IMR-90 (cell line): ENCODE measurements at regions not wholly inside any gene's neighbourhood (a gene's known extent, or its start where the extent isn't known, plus 50 kb on each side); places are given as distances from the start of the nearest gene placed in this dataset.

Source experiments
- ATAC-seq: fragments of 200-7000 bp; cut with Tn5 transposase; 2 replicates; pipeline ENCODE4 v1.9.1; 2020; ENCODE audit warnings: low read depth, mild to moderate bottlenecking, moderate library complexity
- BruUV-seq: library from RNA; stranded (reverse); fragments of 400-500 nt; replicated peaks from 2 replicates; lab custom pipeline; 2021; lab: Mats Ljungman, UMichigan
- CTCF ChIA-PET: fragments of 300-600 bp; formaldehyde crosslinking; extraction: SDS; loops from one replicate; lab custom pipeline; 2021; ENCODE audit warnings: antibody characterized with exemption; lab: Yijun Ruan, JAX
- POLR2A ChIA-PET: fragments of 300-600 bp; sonication (Branson Sonifier 250); formaldehyde crosslinking; loops from one replicate; lab custom pipeline; 2022; ENCODE audit warnings: antibody characterized with exemption; ENCODE audit not compliant: unreplicated experiment; lab: Charles Lee
- DNase-seq: peaks from one replicate; pipeline ENCODE4 v3.0.0; 2013
- H2AFZ ChIP-seq: replicated peaks from 2 replicates; pipeline ENCODE3; 2013; ENCODE audit warnings: low read length, mild to moderate bottlenecking; ENCODE audit not compliant: poor library complexity
- H2AK5ac ChIP-seq: 2 replicates; pipeline ENCODE4 v1.6.1; 2013; ENCODE audit warnings: low read depth, low read length, inconsistent platforms
- H2AK9ac ChIP-seq: replicated peaks from 2 replicates; pipeline ENCODE3; 2013; ENCODE audit warnings: mild to moderate bottlenecking, low read depth, low read length, moderate library complexity; ENCODE audit not compliant: poor library complexity
- H2BK120ac ChIP-seq: 2 replicates; pipeline ENCODE4 v1.6.1; 2013; ENCODE audit warnings: low read depth, low read length, inconsistent platforms
- H2BK15ac ChIP-seq: 3 replicates; pipeline ENCODE4 v1.6.1; 2013; ENCODE audit warnings: low read depth, low read length, inconsistent platforms
- H2BK20ac ChIP-seq: 2 replicates; pipeline ENCODE4 v1.6.1; 2013; ENCODE audit warnings: low read depth, mild to moderate bottlenecking, inconsistent platforms, low read length, moderate library complexity
- H2BK5ac ChIP-seq: 2 replicates; pipeline ENCODE4 v1.6.1; 2013; ENCODE audit warnings: mild to moderate bottlenecking, low read depth, low read length, inconsistent platforms; ENCODE audit not compliant: poor library complexity, severe bottlenecking
- H3K14ac ChIP-seq: replicated peaks from 2 replicates; pipeline ENCODE4 v1.6.1; 2013; ENCODE audit warnings: low read depth, low read length, inconsistent platforms
- H3K18ac ChIP-seq: 2 replicates; pipeline ENCODE4 v1.6.1; 2013; ENCODE audit warnings: low read depth, low read length, control low read depth
- H3K23ac ChIP-seq: 2 replicates; pipeline ENCODE4 v1.6.1; 2013; ENCODE audit warnings: low read depth, low read length, inconsistent platforms
- H3K27ac ChIP-seq: 2 replicates; pipeline ENCODE4 v1.5.1; 2013; ENCODE audit warnings: mild to moderate bottlenecking, control low read depth, low read length; ENCODE audit not compliant: insufficient read depth
- H3K27me3 ChIP-seq: 2 replicates; pipeline ENCODE4 v1.6.1; 2013; ENCODE audit warnings: low read length; ENCODE audit not compliant: control insufficient read depth, insufficient read depth
- H3K36me3 ChIP-seq: 2 replicates; pipeline ENCODE4 v1.6.1; 2013; ENCODE audit warnings: low read length, mixed read lengths; ENCODE audit not compliant: control insufficient read depth, insufficient read depth
- H3K4ac ChIP-seq: 2 replicates; pipeline ENCODE4 v1.6.1; 2013; ENCODE audit warnings: low read depth, low read length, inconsistent platforms
- H3K4me1 ChIP-seq: 2 replicates; pipeline ENCODE4 v1.6.1; 2013; ENCODE audit warnings: low read length, mixed read lengths; ENCODE audit not compliant: control insufficient read depth, insufficient read depth
- H3K4me2 ChIP-seq: 2 replicates; pipeline ENCODE4 v1.6.1; 2013; ENCODE audit warnings: low read depth, mild to moderate bottlenecking, control low read depth, low read length, moderate library complexity
- H3K4me3 ChIP-seq: 2 replicates; pipeline ENCODE4 v1.5.1; 2013; ENCODE audit warnings: low read depth, mild to moderate bottlenecking, control low read depth, low read length, moderate library complexity; ENCODE audit not compliant: insufficient read depth
- H3K56ac ChIP-seq: 2 replicates; pipeline ENCODE4 v1.6.1; 2013; ENCODE audit warnings: low read length, inconsistent platforms; ENCODE audit not compliant: insufficient read depth; ENCODE audit errors: extremely low read depth
- H3K79me1 ChIP-seq, 2 experiments: 2 replicates each; pipeline ENCODE4 v1.6.1; 2013; ENCODE audit warnings: low read length in 2 of 2, inconsistent platforms in 1 of 2, low read depth in 1 of 2
- H3K9ac ChIP-seq: 2 replicates; pipeline ENCODE4 v1.6.1; 2013; ENCODE audit warnings: low read depth, low read length, control low read depth
- H3K9me1 ChIP-seq: 2 replicates; pipeline ENCODE4 v1.6.1; 2013; ENCODE audit warnings: low read length, inconsistent platforms; ENCODE audit not compliant: insufficient read depth
- H3K9me3 ChIP-seq: 2 replicates; pipeline ENCODE4 v1.6.1; 2013; ENCODE audit warnings: low read length; ENCODE audit not compliant: control insufficient read depth, insufficient read depth
- H4K20me1 ChIP-seq: 2 replicates; pipeline ENCODE4 v1.6.1; 2013; ENCODE audit warnings: low read length, inconsistent platforms; ENCODE audit not compliant: insufficient read depth
- H4K5ac ChIP-seq: 2 replicates; pipeline ENCODE4 v1.6.1; 2013; ENCODE audit warnings: mild to moderate bottlenecking, low read depth, low read length, control low read depth
- H4K8ac ChIP-seq, 2 experiments: 2 replicates each; pipeline ENCODE4 v1.6.1; 2013; ENCODE audit warnings: low read depth in 2 of 2, low read length in 2 of 2, control low read depth in 1 of 2, inconsistent platforms in 1 of 2
- H4K91ac ChIP-seq: 2 replicates; pipeline ENCODE4 v1.6.1; 2013; ENCODE audit warnings: low read depth, low read length, inconsistent platforms; ENCODE audit not compliant: insufficient read depth
- BHLHE40 ChIP-seq: fragments of 150-350 bp; IDR thresholded peaks from 2 replicates; pipeline ENCODE4 v1.6.1; 2016; ENCODE audit warnings: mild to moderate bottlenecking, low read depth, low read length
- CEBPB ChIP-seq: IDR thresholded peaks from 2 replicates; pipeline ENCODE4 v1.6.1; 2012; ENCODE audit warnings: low read depth, low read length, improper control_type of control experiment
- CHD1 ChIP-seq: IDR thresholded peaks from 2 replicates; pipeline ENCODE4 v1.6.1; 2012; ENCODE audit warnings: low read depth, low read length, improper control_type of control experiment
- MAFK ChIP-seq: IDR thresholded peaks from 2 replicates; pipeline ENCODE4 v1.6.1; 2012; ENCODE audit warnings: low read depth, low read length, improper control_type of control experiment
- MAZ ChIP-seq: IDR thresholded peaks from 2 replicates; pipeline ENCODE4 v1.6.1; 2012; ENCODE audit warnings: low read depth, mild to moderate bottlenecking, low read length, improper control_type of control experiment, moderate library complexity, borderline replicate concordance
- NFE2L2 ChIP-seq: fragments of 150-350 bp; IDR thresholded peaks from 2 replicates; pipeline ENCODE4 v1.6.1; 2016; ENCODE audit warnings: low read depth, mild to moderate bottlenecking, low read length
- RAD21 ChIP-seq: IDR thresholded peaks from 2 replicates; pipeline ENCODE4 v1.6.1; 2012; ENCODE audit warnings: low read length, improper control_type of control experiment
- RCOR1 ChIP-seq: IDR thresholded peaks from 2 replicates; pipeline ENCODE4 v1.6.1; 2012; ENCODE audit warnings: mild to moderate bottlenecking, low read length, improper control_type of control experiment; ENCODE audit not compliant: insufficient replicate concordance
- RFX5 ChIP-seq: IDR thresholded peaks from 2 replicates; pipeline ENCODE4 v1.8.0; 2012; ENCODE audit warnings: low read depth, mild to moderate bottlenecking, low read length, moderate library complexity
- SMC3 ChIP-seq: fragments of 150-350 bp; IDR thresholded peaks from 2 replicates; pipeline ENCODE4 v1.6.1; 2016; ENCODE audit warnings: low read depth, mild to moderate bottlenecking, antibody characterized with exemption, low read length, moderate library complexity
- WGBS, 2 experiments: methylation state at CpG; one replicate each; pipeline versions ENCODE4 v1.1.5 to v1.1.7; 2013; ENCODE audit warnings: missing lambda C conversion rate in 2 of 2; ENCODE audit not compliant: insufficient read length in 1 of 2; ENCODE audit errors: extremely low coverage in 2 of 2; 5-methylcytosine and 5-hydroxymethylcytosine counted together
- dilution Hi-C: fragments of 300-500 bp; cut with HindIII; formaldehyde crosslinking; loops from one replicate; pipeline ENCODE4 v1.14.3; 2018; ENCODE audit warnings: low sequenced_read_pairs; ENCODE audit not compliant: unreplicated experiment
- in situ Hi-C: fragments of 300-500 bp; cut with MboI; formaldehyde crosslinking; loops from 3 replicates; pipeline ENCODE4 v1.14.3; 2019; ENCODE audit warnings: low sequenced_read_pairs, inconsistent platforms, mixed read lengths
- intact Hi-C: fragments of 100-400 bp; cut with micrococcal nuclease; formaldehyde crosslinking; loops from 2 replicates; pipeline ENCODE4 v1.10.0; 2022
- TF ChIP-seq, protein P1 (sequence below): fragments of 150-350 bp; IDR thresholded peaks from 2 replicates; pipeline ENCODE4 v1.6.1; 2017; ENCODE audit warnings: mild to moderate bottlenecking, antibody characterized with exemption, low read length, low read depth
- TF ChIP-seq, protein P2 (sequence below): conservative IDR thresholded peaks from 2 replicates; pipeline ENCODE4 v1.5.1; 2012; ENCODE audit warnings: mild to moderate bottlenecking, low read depth, low read length, improper control_type of control experiment
- TF ChIP-seq, protein P3 (sequence below): fragments of 150-350 bp; IDR thresholded peaks from 2 replicates; pipeline ENCODE4 v1.6.1; 2016; ENCODE audit warnings: low read depth, mild to moderate bottlenecking, low read length, moderate library complexity, borderline replicate concordance

DNA sequence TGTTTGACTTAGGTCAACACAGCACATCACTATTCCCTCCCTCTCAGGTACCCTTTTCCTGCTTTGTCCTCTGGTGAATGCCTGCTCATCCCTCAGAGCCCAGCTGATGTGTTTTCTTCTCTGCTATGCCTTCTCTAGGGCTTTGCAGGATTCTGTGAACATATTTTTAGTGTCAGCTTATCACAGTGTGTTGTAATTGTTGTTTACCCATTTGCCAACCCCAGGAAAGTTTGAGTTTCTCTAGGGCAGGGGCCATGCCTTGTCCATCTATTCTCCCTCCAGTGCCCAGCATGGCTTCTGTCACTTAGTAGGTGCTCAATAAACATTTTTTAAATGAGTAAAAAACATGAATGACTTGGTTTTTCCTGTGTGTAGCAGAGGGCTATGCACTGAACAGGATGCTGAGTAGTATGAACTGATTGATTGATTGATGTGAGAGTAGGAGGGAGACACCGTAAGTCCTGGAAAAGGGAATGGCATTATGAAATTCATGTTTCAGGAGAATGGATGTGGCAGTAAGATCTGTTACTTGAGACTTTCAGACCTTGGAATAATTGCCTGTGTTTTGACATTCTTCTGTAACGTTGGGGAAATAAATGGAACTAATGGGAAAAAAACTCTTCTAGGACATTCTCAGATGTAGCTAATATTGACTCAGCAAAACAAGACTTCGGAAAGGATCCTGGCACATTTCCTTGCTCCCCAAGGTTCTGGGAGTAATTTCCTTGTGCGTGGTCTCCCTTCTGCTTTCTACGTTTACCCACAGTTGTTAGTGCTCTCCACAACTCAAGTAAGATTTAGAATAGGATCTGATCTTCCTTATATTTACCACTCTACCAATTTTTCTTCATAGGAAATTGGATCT is 267.3 kb upstream of the TBL1XR1 start:
- ATAC-seq: peak; percentile 30; the same call in 1 of the 2 replicates
- BruUV-seq: no TSS peak
- H4K5ac ChIP-seq: peak overlapping the region; percentile 75; the same call in 1 of the 2 replicates
- H2BK5ac ChIP-seq: peak overlapping the region; percentile 82
- peak overlapping the region; percentile 80; the same call in 2 of the 3 replicates for H2BK15ac ChIP-seq
- no peaks in the 10 kb centered on the region for H3K9me3 ChIP-seq
- H3K4me2 ChIP-seq: no peak overlapping the region
- H3K4me3 ChIP-seq: no peak overlapping the region
- H4K20me1 ChIP-seq: no peaks in the 10 kb centered on the region
- 100% methylated on average over 1 of the region's 5 CpGs; no CpG with 5 or more reads in 1 of the 2 experiments for WGBS, 2 experiments
- peak overlapping the region; percentile 17; the same call in 1 of the 2 replicates for H3K23ac ChIP-seq
- peaks cover 10% of the 10 kb centered on the region; the same call in 1 of the 2 replicates for H3K9me1 ChIP-seq
- H3K18ac ChIP-seq: peak overlapping the region; percentile 92
- peak overlapping the region; percentile 47 for H2AK9ac ChIP-seq
- no peak overlapping the region for H3K56ac ChIP-seq
- peak overlapping the region; percentile 82 for H3K14ac ChIP-seq
- peak overlapping the region; percentile 62; the same call in 1 of the 2 replicates for H2BK20ac ChIP-seq
- no peaks in the 10 kb centered on the region for H3K79me1 ChIP-seq
- H3K36me3 ChIP-seq: no peaks in the 10 kb centered on the region
- H2AFZ ChIP-seq: peak overlapping the region; percentile 40
- TF ChIP-seq, protein P1, sequence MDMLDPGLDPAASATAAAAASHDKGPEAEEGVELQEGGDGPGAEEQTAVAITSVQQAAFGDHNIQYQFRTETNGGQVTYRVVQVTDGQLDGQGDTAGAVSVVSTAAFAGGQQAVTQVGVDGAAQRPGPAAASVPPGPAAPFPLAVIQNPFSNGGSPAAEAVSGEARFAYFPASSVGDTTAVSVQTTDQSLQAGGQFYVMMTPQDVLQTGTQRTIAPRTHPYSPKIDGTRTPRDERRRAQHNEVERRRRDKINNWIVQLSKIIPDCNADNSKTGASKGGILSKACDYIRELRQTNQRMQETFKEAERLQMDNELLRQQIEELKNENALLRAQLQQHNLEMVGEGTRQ: no peak
- TF ChIP-seq RCOR1 (no peak), BHLHE40 (no peak), RAD21 (no peak), CEBPB (no peak), NFE2L2 (no peak), MAFK (no peak), CHD1 (no peak), MAZ (no peak), SMC3 (no peak), RFX5 (no peak)
- TF ChIP-seq, protein P2, sequence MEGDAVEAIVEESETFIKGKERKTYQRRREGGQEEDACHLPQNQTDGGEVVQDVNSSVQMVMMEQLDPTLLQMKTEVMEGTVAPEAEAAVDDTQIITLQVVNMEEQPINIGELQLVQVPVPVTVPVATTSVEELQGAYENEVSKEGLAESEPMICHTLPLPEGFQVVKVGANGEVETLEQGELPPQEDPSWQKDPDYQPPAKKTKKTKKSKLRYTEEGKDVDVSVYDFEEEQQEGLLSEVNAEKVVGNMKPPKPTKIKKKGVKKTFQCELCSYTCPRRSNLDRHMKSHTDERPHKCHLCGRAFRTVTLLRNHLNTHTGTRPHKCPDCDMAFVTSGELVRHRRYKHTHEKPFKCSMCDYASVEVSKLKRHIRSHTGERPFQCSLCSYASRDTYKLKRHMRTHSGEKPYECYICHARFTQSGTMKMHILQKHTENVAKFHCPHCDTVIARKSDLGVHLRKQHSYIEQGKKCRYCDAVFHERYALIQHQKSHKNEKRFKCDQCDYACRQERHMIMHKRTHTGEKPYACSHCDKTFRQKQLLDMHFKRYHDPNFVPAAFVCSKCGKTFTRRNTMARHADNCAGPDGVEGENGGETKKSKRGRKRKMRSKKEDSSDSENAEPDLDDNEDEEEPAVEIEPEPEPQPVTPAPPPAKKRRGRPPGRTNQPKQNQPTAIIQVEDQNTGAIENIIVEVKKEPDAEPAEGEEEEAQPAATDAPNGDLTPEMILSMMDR: no peak
- TF ChIP-seq, protein P3, sequence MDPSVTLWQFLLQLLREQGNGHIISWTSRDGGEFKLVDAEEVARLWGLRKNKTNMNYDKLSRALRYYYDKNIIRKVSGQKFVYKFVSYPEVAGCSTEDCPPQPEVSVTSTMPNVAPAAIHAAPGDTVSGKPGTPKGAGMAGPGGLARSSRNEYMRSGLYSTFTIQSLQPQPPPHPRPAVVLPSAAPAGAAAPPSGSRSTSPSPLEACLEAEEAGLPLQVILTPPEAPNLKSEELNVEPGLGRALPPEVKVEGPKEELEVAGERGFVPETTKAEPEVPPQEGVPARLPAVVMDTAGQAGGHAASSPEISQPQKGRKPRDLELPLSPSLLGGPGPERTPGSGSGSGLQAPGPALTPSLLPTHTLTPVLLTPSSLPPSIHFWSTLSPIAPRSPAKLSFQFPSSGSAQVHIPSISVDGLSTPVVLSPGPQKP: no peak
- no peak overlapping the region for H3K9ac ChIP-seq
- peak overlapping the region; percentile 77 for H2BK120ac ChIP-seq
- peak overlapping the region; percentile 70 for H4K91ac ChIP-seq
- DNase-seq: no peak
- no peaks in the 10 kb centered on the region for H3K27me3 ChIP-seq
- dilution Hi-C loops: no loop called here
- H3K4me1 ChIP-seq: peaks cover 12% of the 10 kb centered on the region
- intact Hi-C loops: loop anchor here (5.0 kb wide), 2 partner anchors 102 to 267 kb away; partner anchors contain the start of gene TBL1XR1
- H2AK5ac ChIP-seq: peak overlapping the region; percentile 27; the same call in 1 of the 2 replicates
- in situ Hi-C loops: loop anchor here (5.0 kb wide), 1 partner anchor 267 kb away; the partner anchor contains the start of gene TBL1XR1
- CTCF ChIA-PET: no interaction called here
- peak overlapping the region; percentile 39; the same call in 1 of the 2 replicates for H3K27ac ChIP-seq
- peak overlapping the region; percentile 32 to 81; a peak in 3 of 4 replicates for H4K8ac ChIP-seq
- H3K4ac ChIP-seq: peak overlapping the region; percentile 68; the same call in 1 of the 2 replicates
- POLR2A ChIA-PET: no interaction called here
